ENCODE measurements at regions not wholly inside any gene's neighbourhood (a gene's known extent, or its start where the extent isn't known, plus 50 kb on each side); places are given as distances from the start of the nearest gene placed in this dataset.

DNA sequence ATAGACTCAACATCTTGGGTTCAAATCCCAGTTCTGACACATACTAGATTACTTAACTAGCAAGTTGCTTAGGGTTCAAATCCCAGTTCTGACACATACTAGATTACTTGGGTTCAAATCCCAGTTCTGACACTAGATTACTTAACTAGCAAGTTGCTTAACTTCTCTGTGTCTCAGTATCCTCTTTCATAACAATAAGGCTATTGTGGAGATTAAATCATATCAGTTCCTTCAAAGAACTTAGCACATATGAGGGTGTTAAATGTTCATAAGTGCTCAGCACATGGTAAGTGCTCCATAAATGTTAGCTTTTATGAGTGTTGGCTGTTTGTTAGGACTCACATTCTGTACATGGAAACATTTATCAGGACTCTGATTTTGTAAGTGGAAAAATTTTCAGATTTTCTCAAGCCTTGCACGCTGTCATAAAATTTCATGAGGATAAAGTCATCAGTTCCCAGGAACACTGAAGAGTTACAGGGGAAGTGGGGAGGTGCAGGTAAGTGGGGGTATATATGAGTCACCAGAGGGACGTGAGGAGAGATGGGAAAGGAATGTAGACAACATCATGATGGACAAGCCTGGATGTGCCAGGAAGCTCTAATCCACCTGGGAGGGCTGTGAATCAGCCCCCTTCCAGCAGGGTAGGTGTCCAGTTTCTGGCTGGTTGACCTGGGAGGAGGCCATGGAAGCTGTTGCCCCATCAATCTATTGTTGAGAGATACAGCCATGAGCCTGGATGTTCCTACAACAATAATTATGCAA is 532.2 kb upstream of the WWC1 start:
- no peak for DNase-seq

DNA sequence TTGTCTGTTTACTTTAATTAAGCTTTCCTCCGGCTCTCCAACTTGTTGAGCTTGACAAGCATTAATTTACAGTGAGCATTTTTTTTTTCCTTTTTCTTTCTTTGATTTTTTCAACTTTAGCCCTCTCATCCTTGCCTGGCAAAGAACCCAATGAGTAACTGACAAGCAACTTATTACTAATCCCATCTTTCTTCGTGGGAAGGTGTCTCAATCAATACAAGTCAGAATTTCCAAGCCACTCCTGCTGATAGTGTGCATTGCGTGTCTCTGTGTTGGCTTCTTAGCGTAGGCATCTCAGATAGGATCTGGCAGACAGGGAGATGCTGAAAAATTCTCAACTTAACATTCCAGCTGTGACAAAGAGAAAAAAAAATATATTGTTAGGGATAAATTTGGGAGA is 527.7 kb upstream of the WWC1 start:
- no peak for DNase-seq

DNA sequence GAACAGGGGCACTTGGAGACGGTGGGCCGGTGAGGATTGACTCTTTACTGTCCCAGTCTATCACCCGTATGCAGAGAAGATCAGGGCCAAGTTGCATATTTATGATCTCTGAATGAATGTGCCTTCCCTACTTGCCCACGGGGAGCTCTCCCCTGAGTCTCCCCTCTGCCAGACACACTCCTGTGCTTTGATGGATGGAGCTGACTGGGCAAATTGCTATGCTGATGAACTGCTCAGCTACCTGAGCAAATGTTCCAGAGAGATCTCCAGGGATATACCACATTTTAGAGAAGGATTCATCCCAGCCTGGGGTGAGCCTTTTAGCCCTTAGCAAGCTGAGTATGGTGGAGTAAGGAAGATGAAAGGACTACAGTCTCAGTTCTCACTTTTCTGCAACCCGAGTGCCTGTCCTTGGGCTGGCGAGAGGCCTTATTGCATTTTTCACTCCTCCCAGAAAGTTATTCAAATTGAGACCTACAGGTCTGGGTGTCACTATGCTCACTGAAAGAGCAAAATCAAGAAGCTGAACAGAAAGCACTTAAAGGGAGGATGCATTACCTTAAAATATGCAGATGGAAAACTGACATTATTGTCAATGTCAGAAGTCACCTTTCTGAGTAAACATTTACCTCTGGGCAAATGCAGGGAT is 526.7 kb upstream of the WWC1 start:
- DNase-seq, result no peak

DNA sequence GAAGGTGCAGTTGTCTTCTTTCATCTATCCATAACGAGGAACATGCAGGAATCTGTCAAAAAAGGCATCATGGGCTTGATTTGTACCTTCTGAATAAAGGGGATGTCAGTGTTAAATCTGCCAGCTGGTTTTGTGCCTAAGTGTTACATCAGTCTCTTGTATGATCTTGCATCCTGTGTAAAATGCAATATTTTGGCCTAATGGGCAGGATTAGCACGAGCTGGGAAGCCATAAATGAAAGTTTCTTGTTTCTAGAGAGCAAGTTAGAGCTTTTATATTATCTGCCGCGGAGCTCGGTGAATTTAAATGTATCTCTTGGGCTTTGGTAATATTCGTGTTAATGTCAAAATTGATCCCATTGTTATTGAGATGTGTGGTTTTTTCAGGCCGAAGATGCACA is 526.1 kb upstream of the WWC1 start:
- peak; percentile 14 for DNase-seq

DNA sequence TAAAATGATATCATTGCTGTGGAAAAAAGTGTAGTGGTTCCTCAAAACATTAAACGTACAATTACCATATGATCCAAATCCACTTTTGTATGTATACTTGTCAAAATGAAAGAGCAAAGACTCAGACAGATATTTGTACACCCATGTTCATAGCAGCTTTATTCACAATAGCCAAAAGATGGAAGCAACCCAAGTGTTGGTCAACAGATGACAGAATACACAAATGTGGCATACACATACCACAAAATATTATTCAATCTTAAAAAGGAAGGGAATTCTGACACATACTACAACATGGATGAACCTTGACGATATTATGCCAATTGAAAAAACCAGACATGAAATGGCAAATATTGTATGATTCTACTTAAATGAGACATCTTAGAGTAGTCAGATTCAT is 524.5 kb upstream of the WWC1 start:
- no peak for DNase-seq

DNA sequence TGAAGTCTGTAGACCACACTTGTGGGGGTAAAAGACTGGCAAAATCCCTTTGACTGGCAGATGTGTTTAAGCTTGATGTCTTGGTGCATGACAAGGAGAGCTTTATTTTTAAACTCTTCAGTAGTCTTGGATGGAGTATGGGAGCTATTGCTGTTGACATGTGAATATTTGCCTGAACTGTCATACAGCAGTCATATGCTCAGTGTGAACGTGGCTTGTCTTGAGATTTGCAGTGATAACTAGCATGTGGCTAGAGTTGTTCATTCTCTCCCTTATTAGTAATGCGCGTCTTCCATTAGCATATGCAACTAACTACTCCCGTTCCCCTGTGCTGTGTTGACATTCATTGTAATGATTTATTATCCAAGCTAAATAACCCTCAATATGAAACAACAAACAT is 523.6 kb upstream of the WWC1 start:
- DNase-seq, result no peak

DNA sequence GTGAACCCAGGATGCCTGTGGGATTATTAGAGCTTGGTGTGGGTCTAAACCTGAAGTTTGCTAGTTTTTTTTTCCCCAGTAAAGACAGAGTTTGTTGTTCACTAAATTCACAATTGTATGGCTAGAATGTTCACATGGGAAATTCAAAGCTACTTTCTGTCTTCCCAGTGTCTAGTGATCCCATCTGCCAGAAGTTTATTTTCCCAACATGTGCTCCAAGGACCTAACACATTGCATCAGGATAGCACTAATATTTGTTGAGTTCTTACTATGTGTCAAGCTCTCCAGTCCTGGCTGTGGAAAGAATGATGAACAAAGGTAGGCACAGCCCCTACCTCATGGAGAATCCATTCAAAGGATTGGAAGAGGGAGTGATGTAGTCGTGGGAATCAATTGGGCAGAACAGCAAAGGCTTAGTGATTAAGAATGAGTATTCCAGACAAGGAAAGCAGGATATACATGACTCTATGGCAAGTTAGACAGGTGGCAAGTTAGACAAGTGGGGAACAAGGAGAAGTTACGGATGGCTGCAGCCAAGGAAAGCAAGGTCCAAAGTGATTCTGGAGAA is 521.5 kb upstream of the WWC1 start:
- DNase-seq, result no peak

DNA sequence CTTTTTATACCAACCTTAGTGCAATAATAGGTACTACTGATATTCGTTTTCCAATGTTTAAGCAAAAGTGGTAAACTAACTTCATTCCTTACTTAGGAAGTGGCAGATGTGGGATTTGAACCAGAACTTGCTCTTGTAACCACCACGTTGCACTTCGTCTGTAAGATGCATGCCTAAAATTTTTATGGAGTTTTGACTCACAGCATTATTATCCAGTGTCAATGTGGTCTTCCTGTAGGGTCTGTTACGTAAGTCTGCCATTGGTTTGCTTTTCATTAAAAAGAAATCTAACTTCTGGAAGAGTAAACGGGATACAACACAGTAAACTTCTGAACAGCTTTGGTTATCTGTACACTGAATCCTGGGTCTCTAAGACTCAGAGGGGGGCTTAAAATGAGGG is 521.0 kb upstream of the WWC1 start:
- DNase-seq, result no peak

DNA sequence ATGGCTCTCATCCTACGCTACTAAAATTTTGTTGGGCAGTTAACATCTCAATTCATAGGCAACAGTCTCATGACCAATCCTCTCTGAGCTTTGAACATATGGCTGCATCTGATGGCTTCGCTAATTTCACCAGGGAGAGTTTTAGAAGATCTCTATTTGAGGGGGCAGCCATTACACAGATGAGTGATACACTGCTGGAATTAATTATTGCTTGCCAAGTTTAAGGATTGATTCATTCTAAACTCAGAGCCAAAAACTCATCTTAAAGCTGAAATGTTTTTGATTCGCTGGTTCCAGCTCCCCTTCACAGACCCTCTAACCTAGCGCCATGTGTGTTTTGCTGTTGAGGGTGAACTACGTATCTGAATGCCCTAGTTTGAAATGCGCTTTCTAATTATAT is 519.9 kb upstream of the WWC1 start:
- no peak for DNase-seq

DNA sequence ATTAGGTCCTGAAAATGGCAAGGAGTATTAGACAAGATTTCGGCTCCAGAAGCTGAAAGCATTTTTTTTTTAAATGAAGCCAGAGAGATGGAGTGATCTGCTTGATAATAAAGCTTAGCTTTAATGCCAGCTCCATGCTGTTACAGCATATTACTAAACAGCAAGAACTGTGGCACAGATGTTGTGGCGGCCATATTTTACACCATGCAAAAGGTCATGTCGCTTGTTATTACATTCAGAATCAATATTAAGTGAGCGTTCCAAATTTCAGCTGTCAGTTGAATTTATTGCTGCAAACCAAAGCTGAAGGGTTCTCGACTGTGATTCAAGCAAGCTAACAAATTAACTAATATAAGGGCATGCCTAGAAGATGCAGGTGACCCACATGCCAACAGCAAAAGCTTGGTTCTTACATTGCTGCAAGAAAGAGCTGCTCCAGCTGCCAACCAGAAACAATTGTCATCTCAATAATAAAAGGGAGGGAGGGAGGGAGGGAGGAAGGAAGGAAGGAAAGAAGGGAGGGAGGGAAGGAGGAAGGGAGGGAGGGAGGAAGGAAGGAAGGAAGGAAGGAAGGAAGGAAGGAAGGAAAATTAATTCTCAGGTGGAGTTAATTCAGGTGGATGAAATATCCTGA is 517.7 kb upstream of the WWC1 start:
- no peak for DNase-seq

DNA sequence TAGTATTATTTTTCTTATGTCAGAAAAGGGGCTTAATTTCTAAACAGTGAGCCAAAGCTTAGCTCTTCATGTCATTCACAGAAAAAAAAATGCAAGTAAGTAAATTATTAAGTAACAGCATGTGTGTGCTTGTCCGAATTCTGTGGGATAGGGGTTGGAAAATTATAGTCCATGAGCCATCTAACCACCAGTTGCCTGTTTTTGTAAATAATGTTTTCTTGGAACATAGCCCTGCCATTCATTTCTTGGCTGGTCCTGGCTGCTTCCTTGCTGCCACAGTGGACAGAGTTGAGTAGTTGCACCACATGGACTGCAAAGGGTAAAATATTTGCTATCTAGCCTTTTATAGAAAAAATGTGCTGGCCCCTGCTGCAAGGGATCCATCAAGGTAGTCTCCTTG is 513.7 kb upstream of the WWC1 start:
- no peak for DNase-seq

DNA sequence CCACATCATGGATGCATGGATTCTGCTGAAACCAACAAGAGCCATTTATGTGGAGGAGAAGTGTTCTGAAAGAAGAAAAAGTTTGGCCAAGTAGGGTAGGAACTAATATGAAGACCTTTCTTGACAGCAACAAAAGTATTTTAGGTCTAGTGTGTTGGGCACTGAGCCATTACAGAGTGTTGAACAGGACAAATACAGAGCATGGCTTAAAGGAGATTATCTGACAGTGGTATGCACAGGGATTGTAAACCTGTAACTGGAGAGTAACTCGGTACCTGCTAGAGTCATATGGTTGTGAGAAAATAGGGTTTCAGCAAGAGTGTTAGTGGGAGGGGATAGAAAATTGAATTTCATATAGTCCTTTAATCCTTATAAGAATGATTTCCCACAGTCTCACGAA is 513.2 kb upstream of the WWC1 start:
- DNase-seq, result no peak

DNA sequence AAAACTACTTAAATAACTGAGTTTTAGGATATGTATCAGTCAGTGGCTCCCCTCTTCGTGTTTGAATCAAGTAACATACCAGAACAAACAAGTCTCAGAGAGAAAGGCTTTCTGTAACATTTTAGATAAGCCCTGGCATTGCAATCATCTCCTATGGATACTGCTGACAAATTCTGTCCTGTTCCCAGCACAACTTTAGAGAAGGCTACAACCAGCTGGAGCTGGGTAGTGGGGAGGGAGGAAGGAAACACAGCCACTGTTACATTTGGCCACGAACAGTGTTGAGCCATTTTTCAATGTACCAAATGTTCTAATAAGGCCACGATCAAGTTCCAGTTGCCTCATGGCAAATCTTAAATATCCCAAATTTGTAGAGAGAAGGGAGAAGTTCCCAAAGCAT is 511.8 kb upstream of the WWC1 start:
- no peak for DNase-seq

DNA sequence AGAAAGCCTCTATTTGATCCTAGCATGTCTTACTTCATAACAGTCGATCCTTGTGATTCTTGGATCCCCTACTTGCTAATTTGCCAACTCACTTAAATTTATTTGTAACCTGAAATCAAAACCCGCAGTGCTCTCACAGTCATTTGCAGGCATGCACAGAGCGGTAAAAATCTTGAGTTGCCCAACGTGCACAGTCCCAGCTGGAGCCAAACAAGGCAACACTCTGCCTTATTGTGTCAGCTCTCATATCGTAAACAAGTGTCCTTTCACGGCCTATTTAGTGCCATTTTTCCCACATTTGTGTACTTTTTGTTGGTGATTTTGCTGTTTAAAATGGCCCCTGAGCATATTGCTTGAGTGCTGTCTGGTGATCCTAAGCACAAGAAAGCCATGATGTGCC is 511.3 kb upstream of the WWC1 start:
- DNase-seq, result no peak

DNA sequence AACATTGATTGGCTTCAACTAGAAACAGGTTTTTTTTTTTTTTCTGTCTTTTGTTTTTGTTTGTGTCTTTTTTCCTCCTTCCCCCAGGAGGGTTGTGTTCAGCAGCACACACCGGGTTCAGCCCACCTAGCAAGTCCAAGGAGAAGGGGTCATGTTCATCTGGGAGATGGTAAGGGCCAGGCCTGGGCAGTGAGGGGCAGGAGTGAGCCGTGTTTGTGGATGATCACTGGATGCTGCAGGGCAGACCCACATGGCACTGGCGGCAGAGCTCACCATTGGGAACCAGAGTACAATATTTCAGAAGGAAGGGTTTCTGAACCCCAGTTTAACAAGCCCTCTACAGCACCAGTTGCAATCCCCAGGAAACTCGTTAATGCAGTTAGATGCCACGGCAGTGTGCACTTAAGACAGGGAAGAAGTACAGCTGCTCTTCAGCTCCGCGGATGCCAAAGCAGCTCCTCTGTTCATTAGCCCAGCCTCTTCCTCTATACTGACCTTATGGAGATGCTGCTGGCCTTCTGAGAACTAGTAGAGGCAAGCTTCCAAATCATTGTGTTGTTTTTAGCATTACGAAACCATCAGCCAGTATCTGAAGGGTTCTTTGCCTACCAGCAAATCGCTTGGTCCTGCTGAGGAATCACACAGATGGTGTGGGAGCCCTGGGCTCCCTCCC is 508.2 kb upstream of the WWC1 start:
- no peak for DNase-seq

DNA sequence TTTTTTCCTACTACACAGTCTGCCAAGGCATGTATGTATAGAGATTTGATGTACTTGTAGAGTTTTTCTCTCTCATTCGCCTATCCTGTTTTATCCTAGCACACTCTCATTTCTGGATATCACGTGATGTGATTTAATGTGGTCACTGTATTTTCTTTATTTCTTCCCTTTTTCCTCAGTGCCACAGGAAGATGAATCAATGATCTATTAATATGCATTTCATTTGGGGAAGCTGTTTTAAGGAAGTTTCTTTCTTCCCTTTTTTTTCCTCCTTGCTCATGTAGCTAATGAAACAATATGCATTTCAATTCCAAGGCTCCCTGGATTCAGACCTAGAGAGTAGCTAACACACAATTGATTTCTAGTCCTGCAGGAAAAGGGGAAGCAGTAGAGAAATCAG is 506.3 kb upstream of the WWC1 start:
- no peak for DNase-seq

DNA sequence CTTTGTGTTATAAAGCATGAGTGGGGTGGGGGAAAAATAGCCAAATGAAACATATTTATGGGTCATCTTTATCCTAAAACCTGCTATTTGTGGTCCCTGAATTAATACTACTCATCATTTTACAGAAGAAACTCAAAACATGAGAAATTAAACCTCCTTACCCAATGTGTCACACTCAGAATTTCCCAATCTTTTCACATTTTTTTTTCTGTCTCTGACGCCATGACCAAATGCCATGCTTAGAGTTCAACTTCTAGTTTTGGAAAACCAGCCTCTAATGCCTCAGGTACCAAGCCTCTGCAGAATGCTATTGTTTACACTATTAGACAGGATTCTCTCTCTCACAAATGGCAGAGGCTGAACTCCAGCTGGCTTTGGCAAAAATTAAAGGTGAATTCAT is 505.5 kb upstream of the WWC1 start:
- DNase-seq, result no peak

DNA sequence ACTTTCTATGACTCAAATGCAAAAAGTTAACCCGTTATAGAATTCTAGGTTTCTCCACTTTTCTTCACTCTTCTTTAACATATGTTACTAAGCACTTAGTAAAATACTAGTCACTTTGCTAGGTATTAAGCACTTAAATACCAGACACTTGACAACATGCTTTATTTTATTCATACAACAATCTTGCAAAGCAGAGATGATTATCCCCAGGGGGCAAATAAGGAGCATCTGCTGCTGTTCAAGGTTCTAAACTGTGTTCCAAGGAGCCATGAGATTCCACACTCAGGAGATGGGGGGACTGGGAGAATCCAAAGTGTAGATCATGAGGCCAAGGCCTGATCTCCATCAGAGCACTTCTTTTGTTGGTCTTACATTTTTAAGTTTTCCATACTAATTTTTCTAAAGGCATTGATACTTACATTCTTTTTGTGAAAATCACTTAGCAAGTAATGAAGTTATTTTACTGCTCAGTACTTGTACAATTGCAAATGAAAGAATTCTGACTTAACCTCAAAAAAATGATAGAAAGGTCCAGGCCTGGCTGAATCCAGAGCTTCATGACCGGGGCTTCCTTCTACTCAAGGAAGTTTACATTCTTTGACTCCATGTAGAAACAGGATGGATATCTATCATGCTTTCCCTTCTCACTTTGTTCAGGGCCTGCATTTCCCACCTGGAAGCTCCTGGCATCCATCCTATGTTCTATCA is 504.4 kb upstream of the WWC1 start:
- no peak for DNase-seq

DNA sequence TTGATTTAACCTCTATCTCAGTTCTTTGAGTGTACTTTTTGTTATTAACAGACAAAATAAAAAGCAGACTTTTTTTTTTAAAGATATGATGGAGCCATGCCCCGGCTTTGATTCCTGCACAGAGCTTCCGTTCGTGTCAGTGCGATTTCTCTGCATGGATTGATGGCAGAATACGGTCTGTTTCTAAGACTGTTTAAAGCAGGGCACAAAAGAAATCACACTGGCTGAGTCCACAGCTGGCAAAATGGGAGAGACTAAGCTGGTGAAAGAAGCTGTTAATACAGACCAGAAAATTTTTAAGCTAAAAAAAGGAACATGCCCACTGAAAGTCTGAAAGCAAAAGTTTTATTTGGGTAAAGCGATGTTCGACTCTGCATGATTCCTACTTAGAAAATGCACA is 501.4 kb upstream of the WWC1 start:
- DNase-seq, result no peak

DNA sequence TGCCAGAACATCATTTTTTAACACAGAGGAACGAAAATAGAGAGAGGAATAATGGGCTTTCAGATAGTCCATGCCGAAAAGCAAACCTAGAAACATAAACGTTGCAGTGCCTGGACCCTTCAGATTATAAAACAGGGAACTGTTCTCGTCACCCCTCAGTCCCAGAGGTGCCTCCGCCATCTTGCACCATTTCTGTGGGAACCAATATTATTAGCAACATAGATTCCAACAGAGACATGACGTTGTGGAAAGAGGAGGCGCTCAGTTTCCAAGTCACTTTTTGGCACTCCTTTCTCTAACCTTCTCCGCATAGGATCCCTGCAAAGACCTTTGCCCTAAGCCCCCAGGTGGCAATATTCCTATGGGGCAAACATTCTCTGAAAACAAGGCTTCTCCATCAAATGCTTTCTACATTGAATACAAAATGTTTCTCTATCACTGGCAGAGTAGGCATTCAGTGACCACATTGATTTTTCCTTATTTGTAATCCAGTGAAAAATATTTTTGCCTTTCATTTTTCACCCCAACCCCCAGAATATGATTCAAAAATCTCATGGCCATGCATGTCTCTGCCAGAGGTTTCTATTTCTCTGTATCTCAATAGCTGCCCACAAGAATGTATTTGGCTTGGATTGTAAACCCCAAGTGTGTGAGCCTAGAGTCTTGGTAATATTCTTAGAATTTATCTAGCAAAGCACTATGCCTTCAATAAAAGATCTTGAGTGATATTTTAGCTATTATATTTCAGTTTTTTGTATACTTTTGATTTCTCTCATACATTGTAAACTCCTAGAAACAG is 500.8 kb upstream of the WWC1 start:
- no peak for DNase-seq

DNA sequence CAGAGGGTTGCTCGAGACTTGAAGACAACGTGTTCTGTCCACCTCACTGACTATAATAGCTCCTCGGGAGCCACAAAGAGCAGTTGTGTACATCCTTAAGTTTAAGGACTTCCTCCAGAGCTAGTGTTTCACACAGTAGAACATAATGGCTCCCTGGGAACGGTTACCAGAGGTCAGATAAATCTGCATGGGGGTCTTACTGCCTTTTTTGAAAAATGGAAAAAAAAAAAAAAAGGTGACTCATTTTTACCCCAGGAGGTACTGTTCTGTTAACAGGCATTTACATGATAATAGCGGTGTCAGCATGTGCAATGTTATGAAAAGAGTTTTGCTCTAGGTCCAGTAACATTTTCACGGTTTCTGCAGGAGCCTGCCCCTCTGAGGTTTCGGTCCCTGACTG is 498.9 kb upstream of the WWC1 start:
- DNase-seq, result no peak

DNA sequence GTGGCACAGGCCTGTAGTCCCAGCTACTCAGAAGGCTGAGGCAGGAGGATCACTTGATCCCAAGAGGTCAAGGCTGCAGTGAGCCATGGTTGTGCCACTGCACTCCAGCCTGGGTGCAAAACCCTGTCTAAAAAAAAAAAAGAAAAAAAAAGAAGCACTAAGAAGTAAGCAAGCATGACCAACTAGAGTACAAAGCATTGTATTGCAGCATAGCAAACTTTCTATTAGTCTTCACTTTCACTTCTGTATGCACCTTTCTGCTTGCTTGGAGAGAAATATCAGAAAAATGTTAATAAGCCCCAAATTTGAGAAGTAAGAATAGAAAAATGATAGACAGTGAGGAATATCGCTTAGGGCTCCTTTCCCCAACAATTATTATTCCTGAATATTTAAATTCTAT is 497.7 kb upstream of the WWC1 start:
- no peak for DNase-seq
